ENCODE measurements at regions not wholly inside any gene's neighbourhood (a gene's known extent, or its start where the extent isn't known, plus 50 kb on each side); places are given as distances from the start of the nearest gene placed in this dataset.
A peak's percentile ranks its signal among the peaks of the same experiment; 100 is the strongest.

- Histone ChIP-seq H2AK5ac (ENCODE audit: low read length) (no peak overlapping the region), H3K23ac (ENCODE audit: low read length) (no peak overlapping the region), H2AFZ (ENCODE audit: insufficient read depth, low read length, poor library complexity) (no peak overlapping the region), H4K12ac (ENCODE audit: low read depth, low read length) (no peak overlapping the region), H3K27ac (ENCODE audit: low read depth, low read length) (no peak overlapping the region), H2BK12ac (ENCODE audit: low read length) (no peak overlapping the region), H3K4me2 (ENCODE audit: low read length) (no peak overlapping the region), H3K79me1 (ENCODE audit: low read length) (no peaks in the 10 kb centered on the region), H3K36me3 (ENCODE audit: control insufficient read depth in 1 of 2, insufficient read depth in 2 of 2, low read length in 2 of 2) (no peaks in the 10 kb centered on the region), H3K9ac (ENCODE audit: low read length) (no peak overlapping the region), H2BK120ac (ENCODE audit: insufficient read depth, low read length, poor library complexity) (no peak overlapping the region), H3K14ac (ENCODE audit: low read length) (no peak overlapping the region), H3K9me3 (ENCODE audit: insufficient read depth, low read depth, low read length) (no peaks in the 10 kb centered on the region), H4K91ac (ENCODE audit: low read depth, low read length) (no peak overlapping the region), H3K4me3 (ENCODE audit: low read depth, low read length) (no peak overlapping the region), H3K79me2 (ENCODE audit: control insufficient read depth, insufficient read depth, low read length, poor library complexity) (no peaks in the 10 kb centered on the region), H3K18ac (ENCODE audit: low read length) (no peak overlapping the region), H3K4me1 (ENCODE audit: control insufficient read depth in 1 of 2, insufficient read depth in 2 of 2, low read length in 2 of 2) (peaks cover 0 to 2% of the 10 kb centered on the region in 2 experiments), H4K8ac (ENCODE audit: low read depth, low read length) (no peak overlapping the region), H2BK5ac (ENCODE audit: low read depth, low read length, poor library complexity) (no peak overlapping the region), H3K4ac (ENCODE audit: low read depth, low read length) (no peak overlapping the region), H3K27me3 (ENCODE audit: insufficient read depth, low read length) (no peaks in the 10 kb centered on the region)
- no CpG with 5 or more reads among the region's 29 CpGs for WGBS (ENCODE audit: extremely low coverage, insufficient coverage, insufficient read length)
- no peak for DNase-seq
These were observed 115.8 kb upstream of the SPACA7 start for GRCh38 chr13:112260108-112261055.

GRCh38 chr13:112261924-112262323 lies 114.2 kb upstream of the SPACA7 start:
- Histone ChIP-seq H2AFZ (ENCODE audit: insufficient read depth, low read length, poor library complexity) (no peak overlapping the region), H3K27me3 (ENCODE audit: insufficient read depth, low read length) (no peaks in the 10 kb centered on the region), H3K9me3 (ENCODE audit: insufficient read depth, low read depth, low read length) (no peaks in the 10 kb centered on the region), H2BK120ac (ENCODE audit: insufficient read depth, low read length, poor library complexity) (no peak overlapping the region), H3K4me2 (ENCODE audit: low read length) (no peak overlapping the region), H3K36me3 (ENCODE audit: control insufficient read depth in 1 of 2, insufficient read depth in 2 of 2, low read length in 2 of 2) (no peaks in the 10 kb centered on the region), H3K14ac (ENCODE audit: low read length) (no peak overlapping the region), H3K79me2 (ENCODE audit: control insufficient read depth, insufficient read depth, low read length, poor library complexity) (no peaks in the 10 kb centered on the region), H3K4me3 (ENCODE audit: low read depth, low read length) (no peak overlapping the region), H4K91ac (ENCODE audit: low read depth, low read length) (no peak overlapping the region), H2BK5ac (ENCODE audit: low read depth, low read length, poor library complexity) (no peak overlapping the region), H3K27ac (ENCODE audit: low read depth, low read length) (no peak overlapping the region), H3K79me1 (ENCODE audit: low read length) (no peaks in the 10 kb centered on the region), H4K12ac (ENCODE audit: low read depth, low read length) (no peak overlapping the region), H3K23ac (ENCODE audit: low read length) (no peak overlapping the region), H2AK5ac (ENCODE audit: low read length) (no peak overlapping the region), H3K4me1 (ENCODE audit: control insufficient read depth in 1 of 2, insufficient read depth in 2 of 2, low read length in 2 of 2) (peaks cover 0 to 2% of the 10 kb centered on the region in 2 experiments), H3K18ac (ENCODE audit: low read length) (no peak overlapping the region), H2BK12ac (ENCODE audit: low read length) (no peak overlapping the region), H3K4ac (ENCODE audit: low read depth, low read length) (no peak overlapping the region), H4K8ac (ENCODE audit: low read depth, low read length) (no peak overlapping the region), H3K9ac (ENCODE audit: low read length) (no peak overlapping the region)
- WGBS (ENCODE audit: extremely low coverage, insufficient coverage, insufficient read length) = no CpG with 5 or more reads among the region's 8 CpGs
- no peak for DNase-seq

- no peak overlapping the region for H3K4ac ChIP-seq (ENCODE audit: low read depth, low read length)
- no peak for DNase-seq
These were observed 113.0 kb upstream of the SPACA7 start for GRCh38 chr13:112263152-112263551.

GRCh38 chr13:112267660-112268059 lies 108.5 kb upstream of the SPACA7 start:
- Histone ChIP-seq H3K18ac (ENCODE audit: low read length) (no peak overlapping the region), H4K8ac (ENCODE audit: low read depth, low read length) (no peak overlapping the region), H3K4me1 (ENCODE audit: control insufficient read depth in 1 of 2, insufficient read depth in 2 of 2, low read length in 2 of 2) (no peaks in the 10 kb centered on the region)

More at GRCh38 chr13:112263152-112263551, 113.0 kb upstream of the SPACA7 start:
- Histone ChIP-seq H3K4me2 (ENCODE audit: low read length) (no peak overlapping the region), H3K9me3 (ENCODE audit: insufficient read depth, low read depth, low read length) (no peaks in the 10 kb centered on the region), H4K8ac (ENCODE audit: low read depth, low read length) (no peak overlapping the region), H4K91ac (ENCODE audit: low read depth, low read length) (no peak overlapping the region), H3K4me3 (ENCODE audit: low read depth, low read length) (peak overlapping the region; percentile 51), H2BK12ac (ENCODE audit: low read length) (no peak overlapping the region), H3K79me2 (ENCODE audit: control insufficient read depth, insufficient read depth, low read length, poor library complexity) (no peaks in the 10 kb centered on the region), H3K4me1 (ENCODE audit: control insufficient read depth in 1 of 2, insufficient read depth in 2 of 2, low read length in 2 of 2) (peaks cover 0 to 2% of the 10 kb centered on the region in 2 experiments), H2BK5ac (ENCODE audit: low read depth, low read length, poor library complexity) (no peak overlapping the region), H3K36me3 (ENCODE audit: control insufficient read depth in 1 of 2, insufficient read depth in 2 of 2, low read length in 2 of 2) (no peaks in the 10 kb centered on the region), H3K27me3 (ENCODE audit: insufficient read depth, low read length) (no peaks in the 10 kb centered on the region), H3K79me1 (ENCODE audit: low read length) (no peaks in the 10 kb centered on the region), H3K23ac (ENCODE audit: low read length) (no peak overlapping the region), H2BK120ac (ENCODE audit: insufficient read depth, low read length, poor library complexity) (no peak overlapping the region), H2AK5ac (ENCODE audit: low read length) (no peak overlapping the region), H2AFZ (ENCODE audit: insufficient read depth, low read length, poor library complexity) (no peak overlapping the region), H4K12ac (ENCODE audit: low read depth, low read length) (no peak overlapping the region), H3K27ac (ENCODE audit: low read depth, low read length) (no peak overlapping the region), H3K18ac (ENCODE audit: low read length) (no peak overlapping the region), H3K9ac (ENCODE audit: low read length) (no peak overlapping the region), H3K14ac (ENCODE audit: low read length) (no peak overlapping the region)
- WGBS (ENCODE audit: extremely low coverage, insufficient coverage, insufficient read length) = no CpG with 5 or more reads among the region's 7 CpGs

More at GRCh38 chr13:112267660-112268059, 108.5 kb upstream of the SPACA7 start:
- Histone ChIP-seq H3K79me2 (ENCODE audit: control insufficient read depth, insufficient read depth, low read length, poor library complexity) (no peaks in the 10 kb centered on the region), H4K91ac (ENCODE audit: low read depth, low read length) (no peak overlapping the region), H3K79me1 (ENCODE audit: low read length) (no peaks in the 10 kb centered on the region), H3K9me3 (ENCODE audit: insufficient read depth, low read depth, low read length) (no peaks in the 10 kb centered on the region), H3K9ac (ENCODE audit: low read length) (no peak overlapping the region), H2BK12ac (ENCODE audit: low read length) (no peak overlapping the region), H3K4ac (ENCODE audit: low read depth, low read length) (no peak overlapping the region), H3K4me3 (ENCODE audit: low read depth, low read length) (no peak overlapping the region), H2AFZ (ENCODE audit: insufficient read depth, low read length, poor library complexity) (no peak overlapping the region), H3K4me2 (ENCODE audit: low read length) (no peak overlapping the region), H2AK5ac (ENCODE audit: low read length) (no peak overlapping the region), H3K27me3 (ENCODE audit: insufficient read depth, low read length) (no peaks in the 10 kb centered on the region), H3K14ac (ENCODE audit: low read length) (no peak overlapping the region), H2BK5ac (ENCODE audit: low read depth, low read length, poor library complexity) (no peak overlapping the region), H4K12ac (ENCODE audit: low read depth, low read length) (no peak overlapping the region), H3K27ac (ENCODE audit: low read depth, low read length) (no peak overlapping the region), H2BK120ac (ENCODE audit: insufficient read depth, low read length, poor library complexity) (no peak overlapping the region), H3K36me3 (ENCODE audit: control insufficient read depth in 1 of 2, insufficient read depth in 2 of 2, low read length in 2 of 2) (no peaks in the 10 kb centered on the region), H3K23ac (ENCODE audit: low read length) (no peak overlapping the region)
- no peak for DNase-seq
- WGBS (ENCODE audit: extremely low coverage, insufficient coverage, insufficient read length) = no CpG with 5 or more reads among the region's 3 CpGs

All from trophoblast cell (in vitro differentiated cells and primary cell).